Mammary epithelial cell (primary cell): ENCODE measurements at regions not wholly inside any gene's neighbourhood (a gene's known extent, or its start where the extent isn't known, plus 50 kb on each side); places are given as distances from the start of the nearest gene placed in this dataset.

Experiments
- EZH2 ChIP-seq: IDR thresholded peaks from 2 replicates; pipeline ENCODE4 v1.6.1; 2012; ENCODE audit warnings: low read length, inconsistent platforms, borderline replicate concordance
- TF ChIP-seq, protein P1 (sequence below), 2 donors: IDR thresholded peaks in 1 of 2; conservative IDR thresholded peaks in 1 of 2; 2 replicates each; pipeline ENCODE4 v1.5.1; 2011 to 2012; ENCODE audit warnings: inconsistent platforms in 2 of 2, low read length in 2 of 2, mild to moderate bottlenecking in 2 of 2, control low read depth in 1 of 2, low read depth in 1 of 2; ENCODE audit not compliant: insufficient read depth in 1 of 2; ENCODE audit errors: extremely low read depth in 1 of 2

DNA sequence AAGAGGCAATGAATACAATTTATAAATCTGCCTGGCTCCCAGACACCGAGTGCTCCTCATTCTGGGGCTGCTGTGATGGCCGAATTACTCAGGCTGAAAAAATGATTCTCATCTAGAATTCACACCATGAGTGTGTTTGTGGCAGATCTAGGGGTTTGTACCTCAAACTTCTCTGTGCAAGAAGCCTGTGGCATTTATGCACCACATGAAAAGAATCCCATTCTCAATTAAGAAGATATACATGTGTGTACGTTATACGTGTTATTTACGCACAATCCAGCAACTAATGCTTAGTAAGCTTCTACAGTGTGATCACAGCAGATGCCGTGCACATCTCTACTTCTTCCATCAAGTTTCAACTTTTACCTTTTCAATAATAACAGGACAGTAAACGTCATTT, 476.8 kb downstream of the SHQ1 start:
- TF ChIP-seq, protein P1, sequence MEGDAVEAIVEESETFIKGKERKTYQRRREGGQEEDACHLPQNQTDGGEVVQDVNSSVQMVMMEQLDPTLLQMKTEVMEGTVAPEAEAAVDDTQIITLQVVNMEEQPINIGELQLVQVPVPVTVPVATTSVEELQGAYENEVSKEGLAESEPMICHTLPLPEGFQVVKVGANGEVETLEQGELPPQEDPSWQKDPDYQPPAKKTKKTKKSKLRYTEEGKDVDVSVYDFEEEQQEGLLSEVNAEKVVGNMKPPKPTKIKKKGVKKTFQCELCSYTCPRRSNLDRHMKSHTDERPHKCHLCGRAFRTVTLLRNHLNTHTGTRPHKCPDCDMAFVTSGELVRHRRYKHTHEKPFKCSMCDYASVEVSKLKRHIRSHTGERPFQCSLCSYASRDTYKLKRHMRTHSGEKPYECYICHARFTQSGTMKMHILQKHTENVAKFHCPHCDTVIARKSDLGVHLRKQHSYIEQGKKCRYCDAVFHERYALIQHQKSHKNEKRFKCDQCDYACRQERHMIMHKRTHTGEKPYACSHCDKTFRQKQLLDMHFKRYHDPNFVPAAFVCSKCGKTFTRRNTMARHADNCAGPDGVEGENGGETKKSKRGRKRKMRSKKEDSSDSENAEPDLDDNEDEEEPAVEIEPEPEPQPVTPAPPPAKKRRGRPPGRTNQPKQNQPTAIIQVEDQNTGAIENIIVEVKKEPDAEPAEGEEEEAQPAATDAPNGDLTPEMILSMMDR (conservative IDR thresholded peaks at IDR 0.05 in 1 of 2, IDR thresholded peaks at IDR 0.05 in 1 of 2; ENCODE audit: extremely low read depth in 1 of 2, insufficient read depth in 1 of 2, low read depth in 1 of 2, low read length in 2 of 2), result no peak
- no peak for TF ChIP-seq EZH2
